Loucy (cell line): ENCODE measurements at regions not wholly inside any gene's neighbourhood (a gene's known extent, or its start where the extent isn't known, plus 50 kb on each side); places are given as distances from the start of the nearest gene placed in this dataset.

Experiments
- CTCF ChIP-seq: fragments of 200-600 bp; sonication (generic); conservative IDR thresholded peaks from 2 replicates; pipeline ENCODE4 v1.5.1; 2014; ENCODE audit warnings: mild to moderate bottlenecking, antibody characterized with exemption, low read length
- EZH2phosphoT487 ChIP-seq: fragments of 200-600 bp; IDR thresholded peaks from 2 replicates; pipeline ENCODE4 v1.6.1; 2018; ENCODE audit warnings: antibody characterized with exemption, mild to moderate bottlenecking, moderate library complexity, borderline replicate concordance

GRCh38 chr14:84750763-84751554 lies 779.0 kb upstream of the FLRT2 start:
- TF ChIP-seq EZH2phosphoT487 (no peak), CTCF (no peak)
